ENCODE measurements at regions not wholly inside any gene's neighbourhood (a gene's known extent, or its start where the extent isn't known, plus 50 kb on each side); places are given as distances from the start of the nearest gene placed in this dataset.
"Not testable (repeated sequence)": the region's sequence is repeated elsewhere in the genome, so short reads cannot be mapped to it uniquely, and the experiment has no call there.

- TF ChIP-seq CTCF, POLR2A (IDR thresholded peaks at IDR 0.05): not testable (repeated sequence)
These were observed 269.9 kb upstream of the NREP start for GRCh38 chr5:112026879-112027278.
